8988T (cell line): ENCODE measurements at regions not wholly inside any gene's neighbourhood (a gene's known extent, or its start where the extent isn't known, plus 50 kb on each side); places are given as distances from the start of the nearest gene placed in this dataset.

Experiments
- DNase-seq: peaks from one replicate; pipeline ENCODE4 v3.0.0; 2011

GRCh38 chr11:79963856-79964645 lies 523.2 kb upstream of the TENM4 start:
- no peak for DNase-seq

GRCh38 chr11:79960461-79960860 lies 519.6 kb upstream of the TENM4 start:
- no peak for DNase-seq

- no peak for DNase-seq
These were observed 518.5 kb upstream of the TENM4 start for GRCh38 chr11:79959318-79959717.

- no peak for DNase-seq
These were observed 516.9 kb upstream of the TENM4 start for GRCh38 chr11:79957702-79958101.

- DNase-seq = no peak
These were observed 515.2 kb upstream of the TENM4 start for GRCh38 chr11:79956061-79956460.

- DNase-seq = no peak
These were observed 512.8 kb upstream of the TENM4 start for GRCh38 chr11:79953629-79954028.

- DNase-seq = no peak
These were observed 509.9 kb upstream of the TENM4 start for GRCh38 chr11:79950741-79951140.

GRCh38 chr11:79950172-79950571 lies 509.3 kb upstream of the TENM4 start:
- no peak for DNase-seq

GRCh38 chr11:79949574-79949973 lies 508.7 kb upstream of the TENM4 start:
- DNase-seq = no peak

GRCh38 chr11:79942646-79943045 lies 501.8 kb upstream of the TENM4 start:
- no peak for DNase-seq

- no peak for DNase-seq
These were observed 501.3 kb upstream of the TENM4 start for GRCh38 chr11:79942090-79942489.

GRCh38 chr11:79940974-79941735 lies 500.3 kb upstream of the TENM4 start:
- no peak for DNase-seq

GRCh38 chr11:79940165-79940564 lies 499.3 kb upstream of the TENM4 start:
- DNase-seq = no peak

- no peak for DNase-seq
These were observed 498.3 kb upstream of the TENM4 start for GRCh38 chr11:79939111-79939510.

GRCh38 chr11:79937676-79938334 lies 497.0 kb upstream of the TENM4 start:
- DNase-seq = no peak

- no peak for DNase-seq
These were observed 491.8 kb upstream of the TENM4 start for GRCh38 chr11:79932612-79933011.

- no peak for DNase-seq
These were observed 490.9 kb upstream of the TENM4 start for GRCh38 chr11:79931692-79932091.

- DNase-seq = no peak
These were observed 485.9 kb upstream of the TENM4 start for GRCh38 chr11:79926707-79927106.

GRCh38 chr11:79925570-79925969 lies 484.7 kb upstream of the TENM4 start:
- no peak for DNase-seq

- DNase-seq = no peak
These were observed 481.8 kb upstream of the TENM4 start for GRCh38 chr11:79922641-79923040.

- DNase-seq = no peak
These were observed 479.6 kb upstream of the TENM4 start for GRCh38 chr11:79920480-79920879.

GRCh38 chr11:79919350-79919749 lies 478.5 kb upstream of the TENM4 start:
- no peak for DNase-seq

GRCh38 chr11:79918846-79919245 lies 478.0 kb upstream of the TENM4 start:
- no peak for DNase-seq

- DNase-seq = no peak
These were observed 465.3 kb upstream of the TENM4 start for GRCh38 chr11:79906164-79906563.
